H1 (cell line): ENCODE measurements at regions not wholly inside any gene's neighbourhood (a gene's known extent, or its start where the extent isn't known, plus 50 kb on each side); places are given as distances from the start of the nearest gene placed in this dataset.

Experiments used
- EP300 ChIP-seq, 2 experiments: IDR thresholded peaks; 1 replicate in 1 of 2; 2 replicates in 1 of 2; pipeline ENCODE4 v1.6.1; 2011 to 2012; ENCODE audit warnings: low read depth in 2 of 2, low read length in 2 of 2, mild to moderate bottlenecking in 2 of 2, borderline replicate concordance in 1 of 2, inconsistent platforms in 1 of 2, moderate library complexity in 1 of 2
- JUN ChIP-seq: IDR thresholded peaks from 2 replicates; pipeline ENCODE4 v1.6.1; 2011; ENCODE audit warnings: low read depth, mild to moderate bottlenecking, improper control_type of control experiment, low read length
- NRF1 ChIP-seq: IDR thresholded peaks from 2 replicates; pipeline ENCODE4 v1.6.1; 2011; ENCODE audit warnings: mild to moderate bottlenecking, low read depth, low read length, improper control_type of control experiment

DNA sequence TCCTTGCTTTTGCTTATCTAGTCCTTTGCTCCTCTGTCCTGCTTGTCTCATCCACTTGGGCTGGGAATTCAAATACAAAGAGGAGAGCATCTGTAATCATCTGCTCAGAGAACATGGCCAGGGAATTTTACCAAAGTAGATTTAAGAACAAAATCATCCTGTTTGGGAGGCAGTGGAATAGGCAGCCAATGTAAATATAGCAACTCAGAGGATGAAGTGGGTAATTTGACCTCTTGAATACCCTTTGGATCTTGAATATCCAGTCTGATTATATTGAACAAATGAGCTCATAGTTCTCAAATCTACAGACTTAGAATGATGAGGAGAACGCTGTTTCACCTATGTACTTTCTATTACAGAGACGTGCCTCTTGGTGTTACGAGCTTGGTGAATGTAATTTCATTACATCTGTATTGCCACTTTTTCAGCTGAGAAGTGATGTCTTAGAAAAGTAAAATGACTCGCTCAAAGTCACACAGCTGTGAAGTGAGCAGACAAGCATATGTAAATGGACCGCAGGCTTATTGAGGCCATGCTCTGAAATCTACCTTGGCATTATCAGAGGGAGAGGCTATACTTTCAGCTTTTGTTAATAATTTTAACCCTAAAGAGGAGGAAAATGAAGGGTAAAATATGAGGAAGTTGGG, 266.3 kb downstream of the MTX2 start (continued):
- TF ChIP-seq JUN (no peak), NRF1 (no peak), EP300 (IDR thresholded peaks at IDR 0.05; ENCODE audit: borderline replicate concordance in 1 of 2, low read depth in 2 of 2, low read length in 2 of 2) (no peak)
